ENCODE measurements at regions not wholly inside any gene's neighbourhood (a gene's known extent, or its start where the extent isn't known, plus 50 kb on each side); places are given as distances from the start of the nearest gene placed in this dataset.

DNA sequence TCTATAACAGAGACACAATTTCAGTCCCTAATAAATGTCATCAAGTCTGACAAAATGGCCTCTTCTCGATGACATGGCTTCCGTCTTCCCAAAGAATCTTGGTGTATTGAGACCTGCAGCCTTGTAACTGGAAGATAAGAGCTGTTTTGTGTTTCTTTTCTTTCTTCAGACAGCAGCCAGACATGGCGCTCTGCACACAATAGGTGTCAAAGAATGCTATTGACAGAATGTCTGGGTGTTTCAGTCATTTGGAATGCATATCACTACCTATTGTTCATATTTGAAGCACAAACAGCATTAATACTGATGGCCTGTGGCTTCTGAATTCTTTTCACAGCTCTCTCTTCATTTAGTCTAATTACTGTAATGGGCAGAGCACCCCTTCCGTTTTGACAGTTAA lies 344.8 kb downstream of the RPRM start (continued):
- TF ChIP-seq, protein P1, sequence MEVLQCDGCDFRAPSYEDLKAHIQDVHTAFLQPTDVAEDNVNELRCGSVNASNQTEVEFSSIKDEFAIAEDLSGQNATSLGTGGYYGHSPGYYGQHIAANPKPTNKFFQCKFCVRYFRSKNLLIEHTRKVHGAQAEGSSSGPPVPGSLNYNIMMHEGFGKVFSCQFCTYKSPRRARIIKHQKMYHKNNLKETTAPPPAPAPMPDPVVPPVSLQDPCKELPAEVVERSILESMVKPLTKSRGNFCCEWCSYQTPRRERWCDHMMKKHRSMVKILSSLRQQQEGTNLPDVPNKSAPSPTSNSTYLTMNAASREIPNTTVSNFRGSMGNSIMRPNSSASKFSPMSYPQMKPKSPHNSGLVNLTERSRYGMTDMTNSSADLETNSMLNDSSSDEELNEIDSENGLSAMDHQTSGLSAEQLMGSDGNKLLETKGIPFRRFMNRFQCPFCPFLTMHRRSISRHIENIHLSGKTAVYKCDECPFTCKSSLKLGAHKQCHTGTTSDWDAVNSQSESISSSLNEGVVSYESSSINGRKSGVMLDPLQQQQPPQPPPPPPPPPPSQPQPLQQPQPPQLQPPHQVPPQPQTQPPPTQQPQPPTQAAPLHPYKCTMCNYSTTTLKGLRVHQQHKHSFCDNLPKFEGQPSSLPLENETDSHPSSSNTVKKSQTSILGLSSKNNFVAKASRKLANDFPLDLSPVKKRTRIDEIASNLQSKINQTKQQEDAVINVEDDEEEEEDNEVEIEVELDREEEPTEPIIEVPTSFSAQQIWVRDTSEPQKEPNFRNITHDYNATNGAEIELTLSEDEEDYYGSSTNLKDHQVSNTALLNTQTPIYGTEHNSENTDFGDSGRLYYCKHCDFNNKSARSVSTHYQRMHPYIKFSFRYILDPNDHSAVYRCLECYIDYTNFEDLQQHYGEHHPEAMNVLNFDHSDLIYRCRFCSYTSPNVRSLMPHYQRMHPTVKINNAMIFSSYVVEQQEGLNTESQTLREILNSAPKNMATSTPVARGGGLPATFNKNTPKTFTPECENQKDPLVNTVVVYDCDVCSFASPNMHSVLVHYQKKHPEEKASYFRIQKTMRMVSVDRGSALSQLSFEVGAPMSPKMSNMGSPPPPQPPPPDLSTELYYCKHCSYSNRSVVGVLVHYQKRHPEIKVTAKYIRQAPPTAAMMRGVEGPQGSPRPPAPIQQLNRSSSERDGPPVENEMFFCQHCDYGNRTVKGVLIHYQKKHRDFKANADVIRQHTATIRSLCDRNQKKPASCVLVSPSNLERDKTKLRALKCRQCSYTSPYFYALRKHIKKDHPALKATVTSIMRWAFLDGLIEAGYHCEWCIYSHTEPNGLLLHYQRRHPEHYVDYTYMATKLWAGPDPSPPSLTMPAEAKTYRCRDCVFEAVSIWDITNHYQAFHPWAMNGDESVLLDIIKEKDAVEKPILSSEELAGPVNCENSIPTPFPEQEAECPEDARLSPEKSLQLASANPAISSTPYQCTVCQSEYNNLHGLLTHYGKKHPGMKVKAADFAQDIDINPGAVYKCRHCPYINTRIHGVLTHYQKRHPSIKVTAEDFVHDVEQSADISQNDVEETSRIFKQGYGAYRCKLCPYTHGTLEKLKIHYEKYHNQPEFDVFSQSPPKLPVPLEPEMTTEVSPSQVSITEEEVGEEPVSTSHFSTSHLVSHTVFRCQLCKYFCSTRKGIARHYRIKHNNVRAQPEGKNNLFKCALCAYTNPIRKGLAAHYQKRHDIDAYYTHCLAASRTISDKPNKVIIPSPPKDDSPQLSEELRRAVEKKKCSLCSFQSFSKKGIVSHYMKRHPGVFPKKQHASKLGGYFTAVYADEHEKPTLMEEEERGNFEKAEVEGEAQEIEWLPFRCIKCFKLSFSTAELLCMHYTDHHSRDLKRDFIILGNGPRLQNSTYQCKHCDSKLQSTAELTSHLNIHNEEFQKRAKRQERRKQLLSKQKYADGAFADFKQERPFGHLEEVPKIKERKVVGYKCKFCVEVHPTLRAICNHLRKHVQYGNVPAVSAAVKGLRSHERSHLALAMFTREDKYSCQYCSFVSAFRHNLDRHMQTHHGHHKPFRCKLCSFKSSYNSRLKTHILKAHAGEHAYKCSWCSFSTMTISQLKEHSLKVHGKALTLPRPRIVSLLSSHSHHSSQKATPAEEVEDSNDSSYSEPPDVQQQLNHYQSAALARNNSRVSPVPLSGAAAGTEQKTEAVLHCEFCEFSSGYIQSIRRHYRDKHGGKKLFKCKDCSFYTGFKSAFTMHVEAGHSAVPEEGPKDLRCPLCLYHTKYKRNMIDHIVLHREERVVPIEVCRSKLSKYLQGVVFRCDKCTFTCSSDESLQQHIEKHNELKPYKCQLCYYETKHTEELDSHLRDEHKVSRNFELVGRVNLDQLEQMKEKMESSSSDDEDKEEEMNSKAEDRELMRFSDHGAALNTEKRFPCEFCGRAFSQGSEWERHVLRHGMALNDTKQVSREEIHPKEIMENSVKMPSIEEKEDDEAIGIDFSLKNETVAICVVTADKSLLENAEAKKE (CRISPR knock-in tag; IDR thresholded peaks at IDR 0.05): no peak

DNA sequence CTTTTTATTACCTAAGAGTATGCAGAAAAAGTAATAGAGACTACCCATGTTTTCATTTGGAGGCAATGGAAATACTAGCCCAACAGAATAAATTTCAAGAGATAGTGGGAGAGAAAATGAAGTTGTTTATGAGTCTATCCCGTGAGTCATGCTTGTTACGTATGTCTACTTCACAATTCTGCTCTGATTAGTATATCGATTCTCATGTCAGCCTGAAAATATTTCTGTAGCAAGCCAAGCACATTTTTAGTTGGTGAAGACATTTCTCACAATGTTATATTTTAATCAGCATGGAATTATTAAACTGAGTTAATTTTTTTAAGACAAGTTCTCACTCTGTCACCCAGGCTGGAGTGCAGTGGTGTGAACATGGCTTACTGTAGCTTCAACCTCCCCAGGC lies 346.1 kb downstream of the RPRM start:
- Histone ChIP-seq H3K4me3 (no peak overlapping the region), H3K27ac (ENCODE audit: low read depth) (no peak overlapping the region), H3F3A (replicated peaks; ENCODE audit: low read depth) (no peaks in the 10 kb centered on the region), H3K79me2 (replicated peaks; ENCODE audit: insufficient read depth) (no peaks in the 10 kb centered on the region), H3K4me1 (ENCODE audit: insufficient read depth) (no peaks in the 10 kb centered on the region), H3K9me2 (ENCODE audit: insufficient read depth) (peaks cover 9% of the 10 kb centered on the region; the same call in 1 of the 2 replicates), H3K27me3 (ENCODE audit: insufficient read depth) (no peaks in the 10 kb centered on the region), H3K36me3 (ENCODE audit: insufficient read depth) (no peaks in the 10 kb centered on the region), H3K4me2 (no peak overlapping the region), H2AFZ (no peak overlapping the region), H4K20me1 (replicated peaks; ENCODE audit: insufficient read depth) (no peaks in the 10 kb centered on the region)
- no peaks in the 10 kb centered on the region for H3K27me3 Mint-ChIP-seq (ENCODE audit: insufficient read depth, low read depth, poor library complexity)
- no peaks in the 10 kb centered on the region; the same call in 2 of the 3 replicates for H3K36me3 Mint-ChIP-seq (ENCODE audit: low read depth)
- H3K4me3 Mint-ChIP-seq: no peak overlapping the region
- ATAC-seq (no peak), DNase-seq (ENCODE audit: low spot score) (no peak)
- no peaks in the 10 kb centered on the region; the same call in 2 of the 3 replicates for H3K9me3 Mint-ChIP-seq
- H3K27ac Mint-ChIP-seq: no peak overlapping the region
- no peaks in the 10 kb centered on the region for H3K4me1 Mint-ChIP-seq
- TF ChIP-seq ZNF114 (CRISPR knock-in tag; IDR thresholded peaks at IDR 0.05): no peak
- TF ChIP-seq JUNB (IDR thresholded peaks at IDR 0.05; ENCODE audit: unreplicated experiment): no peak
- TF ChIP-seq NANOG (IDR thresholded peaks at IDR 0.05; ENCODE audit: borderline replicate concordance): no peak
- TF ChIP-seq, protein P2, sequence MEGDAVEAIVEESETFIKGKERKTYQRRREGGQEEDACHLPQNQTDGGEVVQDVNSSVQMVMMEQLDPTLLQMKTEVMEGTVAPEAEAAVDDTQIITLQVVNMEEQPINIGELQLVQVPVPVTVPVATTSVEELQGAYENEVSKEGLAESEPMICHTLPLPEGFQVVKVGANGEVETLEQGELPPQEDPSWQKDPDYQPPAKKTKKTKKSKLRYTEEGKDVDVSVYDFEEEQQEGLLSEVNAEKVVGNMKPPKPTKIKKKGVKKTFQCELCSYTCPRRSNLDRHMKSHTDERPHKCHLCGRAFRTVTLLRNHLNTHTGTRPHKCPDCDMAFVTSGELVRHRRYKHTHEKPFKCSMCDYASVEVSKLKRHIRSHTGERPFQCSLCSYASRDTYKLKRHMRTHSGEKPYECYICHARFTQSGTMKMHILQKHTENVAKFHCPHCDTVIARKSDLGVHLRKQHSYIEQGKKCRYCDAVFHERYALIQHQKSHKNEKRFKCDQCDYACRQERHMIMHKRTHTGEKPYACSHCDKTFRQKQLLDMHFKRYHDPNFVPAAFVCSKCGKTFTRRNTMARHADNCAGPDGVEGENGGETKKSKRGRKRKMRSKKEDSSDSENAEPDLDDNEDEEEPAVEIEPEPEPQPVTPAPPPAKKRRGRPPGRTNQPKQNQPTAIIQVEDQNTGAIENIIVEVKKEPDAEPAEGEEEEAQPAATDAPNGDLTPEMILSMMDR (conservative IDR thresholded peaks at IDR 0.05; ENCODE audit: low read depth in 2 of 2): no peak
- TF ChIP-seq, protein P3, sequence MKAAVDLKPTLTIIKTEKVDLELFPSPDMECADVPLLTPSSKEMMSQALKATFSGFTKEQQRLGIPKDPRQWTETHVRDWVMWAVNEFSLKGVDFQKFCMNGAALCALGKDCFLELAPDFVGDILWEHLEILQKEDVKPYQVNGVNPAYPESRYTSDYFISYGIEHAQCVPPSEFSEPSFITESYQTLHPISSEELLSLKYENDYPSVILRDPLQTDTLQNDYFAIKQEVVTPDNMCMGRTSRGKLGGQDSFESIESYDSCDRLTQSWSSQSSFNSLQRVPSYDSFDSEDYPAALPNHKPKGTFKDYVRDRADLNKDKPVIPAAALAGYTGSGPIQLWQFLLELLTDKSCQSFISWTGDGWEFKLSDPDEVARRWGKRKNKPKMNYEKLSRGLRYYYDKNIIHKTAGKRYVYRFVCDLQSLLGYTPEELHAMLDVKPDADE (IDR thresholded peaks at IDR 0.05): no peak
- TF ChIP-seq, protein P4, sequence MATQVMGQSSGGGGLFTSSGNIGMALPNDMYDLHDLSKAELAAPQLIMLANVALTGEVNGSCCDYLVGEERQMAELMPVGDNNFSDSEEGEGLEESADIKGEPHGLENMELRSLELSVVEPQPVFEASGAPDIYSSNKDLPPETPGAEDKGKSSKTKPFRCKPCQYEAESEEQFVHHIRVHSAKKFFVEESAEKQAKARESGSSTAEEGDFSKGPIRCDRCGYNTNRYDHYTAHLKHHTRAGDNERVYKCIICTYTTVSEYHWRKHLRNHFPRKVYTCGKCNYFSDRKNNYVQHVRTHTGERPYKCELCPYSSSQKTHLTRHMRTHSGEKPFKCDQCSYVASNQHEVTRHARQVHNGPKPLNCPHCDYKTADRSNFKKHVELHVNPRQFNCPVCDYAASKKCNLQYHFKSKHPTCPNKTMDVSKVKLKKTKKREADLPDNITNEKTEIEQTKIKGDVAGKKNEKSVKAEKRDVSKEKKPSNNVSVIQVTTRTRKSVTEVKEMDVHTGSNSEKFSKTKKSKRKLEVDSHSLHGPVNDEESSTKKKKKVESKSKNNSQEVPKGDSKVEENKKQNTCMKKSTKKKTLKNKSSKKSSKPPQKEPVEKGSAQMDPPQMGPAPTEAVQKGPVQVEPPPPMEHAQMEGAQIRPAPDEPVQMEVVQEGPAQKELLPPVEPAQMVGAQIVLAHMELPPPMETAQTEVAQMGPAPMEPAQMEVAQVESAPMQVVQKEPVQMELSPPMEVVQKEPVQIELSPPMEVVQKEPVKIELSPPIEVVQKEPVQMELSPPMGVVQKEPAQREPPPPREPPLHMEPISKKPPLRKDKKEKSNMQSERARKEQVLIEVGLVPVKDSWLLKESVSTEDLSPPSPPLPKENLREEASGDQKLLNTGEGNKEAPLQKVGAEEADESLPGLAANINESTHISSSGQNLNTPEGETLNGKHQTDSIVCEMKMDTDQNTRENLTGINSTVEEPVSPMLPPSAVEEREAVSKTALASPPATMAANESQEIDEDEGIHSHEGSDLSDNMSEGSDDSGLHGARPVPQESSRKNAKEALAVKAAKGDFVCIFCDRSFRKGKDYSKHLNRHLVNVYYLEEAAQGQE (IDR thresholded peaks at IDR 0.05; ENCODE audit: unreplicated experiment): no peak

Data from GM23338 (cell line).